ENCODE measurements at regions not wholly inside any gene's neighbourhood (a gene's known extent, or its start where the extent isn't known, plus 50 kb on each side); places are given as distances from the start of the nearest gene placed in this dataset.

GRCh38 chr17:12386225-12386624, 279.5 kb upstream of the MYOCD start:
- DNase-seq (ENCODE audit: low read depth), result peak; percentile 45
- Histone ChIP-seq H3K27me3 (replicated peaks; ENCODE audit: control insufficient read depth, insufficient read depth, low read length) (no peaks in the 10 kb centered on the region), H3K36me3 (ENCODE audit: control insufficient read depth, insufficient read depth, low read length, severe bottlenecking) (no peaks in the 10 kb centered on the region), H3K4me3 (ENCODE audit: low read length) (no peak overlapping the region), H3K4me1 (ENCODE audit: control insufficient read depth, insufficient read depth, low read length) (no peaks in the 10 kb centered on the region), H3K9me3 (ENCODE audit: control insufficient read depth, low read length) (no peaks in the 10 kb centered on the region), H3K9ac (ENCODE audit: low read length) (no peak overlapping the region)

- Histone ChIP-seq H3K4me3 (ENCODE audit: low read length) (no peak overlapping the region), H3K36me3 (ENCODE audit: control insufficient read depth, insufficient read depth, low read length, severe bottlenecking) (no peaks in the 10 kb centered on the region), H3K4me1 (ENCODE audit: control insufficient read depth, insufficient read depth, low read length) (no peaks in the 10 kb centered on the region), H3K9me3 (ENCODE audit: control insufficient read depth, low read length) (no peaks in the 10 kb centered on the region), H3K27me3 (replicated peaks; ENCODE audit: control insufficient read depth, insufficient read depth, low read length) (no peaks in the 10 kb centered on the region), H3K9ac (ENCODE audit: low read length) (no peak overlapping the region)
- DNase-seq (ENCODE audit: low read depth), result peak; percentile 72
Measured at GRCh38 chr17:12388226-12388625, 277.5 kb upstream of the MYOCD start.

- H3K36me3 ChIP-seq (ENCODE audit: control insufficient read depth, insufficient read depth, low read length, severe bottlenecking), result no peaks in the 10 kb centered on the region
- no peak for DNase-seq (ENCODE audit: low read depth)
- no peaks in the 10 kb centered on the region for H3K27me3 ChIP-seq (replicated peaks; ENCODE audit: control insufficient read depth, insufficient read depth, low read length)
- no peak overlapping the region for H3K9ac ChIP-seq (ENCODE audit: low read length)
- H3K9me3 ChIP-seq (ENCODE audit: control insufficient read depth, low read length), result no peaks in the 10 kb centered on the region
- no peaks in the 10 kb centered on the region for H3K4me1 ChIP-seq (ENCODE audit: control insufficient read depth, insufficient read depth, low read length)
- H3K4me3 ChIP-seq (ENCODE audit: low read length), result no peak overlapping the region
Measured at GRCh38 chr17:12389421-12389820, 276.3 kb upstream of the MYOCD start.

DNA sequence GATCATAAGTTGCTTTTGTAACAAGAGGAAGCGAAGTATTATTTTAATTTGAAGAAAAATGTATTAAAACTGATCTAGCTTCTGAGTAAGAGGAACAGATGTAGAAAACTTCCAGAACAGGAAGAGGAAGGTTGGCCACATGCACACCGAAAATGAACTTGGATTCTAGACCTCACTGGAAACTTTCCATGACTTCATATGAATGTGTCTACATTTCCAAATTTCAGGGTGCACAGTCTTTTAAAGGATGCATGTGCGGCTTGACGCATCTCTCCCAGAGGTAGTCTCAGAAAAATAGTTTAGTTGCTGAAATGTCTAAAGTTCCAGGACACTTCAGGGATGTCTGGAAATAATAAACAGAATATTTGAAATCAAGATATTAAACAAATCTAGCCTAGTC, 275.1 kb upstream of the MYOCD start:
- no peak overlapping the region for H3K9ac ChIP-seq (ENCODE audit: low read length)
- H3K9me3 ChIP-seq (ENCODE audit: control insufficient read depth, low read length), result no peaks in the 10 kb centered on the region
- DNase-seq (ENCODE audit: low read depth), result no peak
- no peaks in the 10 kb centered on the region for H3K27me3 ChIP-seq (replicated peaks; ENCODE audit: control insufficient read depth, insufficient read depth, low read length)
- no peaks in the 10 kb centered on the region for H3K4me1 ChIP-seq (ENCODE audit: control insufficient read depth, insufficient read depth, low read length)
- no peak overlapping the region for H3K4me3 ChIP-seq (ENCODE audit: low read length)
- no peaks in the 10 kb centered on the region for H3K36me3 ChIP-seq (ENCODE audit: control insufficient read depth, insufficient read depth, low read length, severe bottlenecking)

- Histone ChIP-seq H3K4me1 (ENCODE audit: control insufficient read depth, insufficient read depth, low read length) (no peaks in the 10 kb centered on the region), H3K27me3 (replicated peaks; ENCODE audit: control insufficient read depth, insufficient read depth, low read length) (no peaks in the 10 kb centered on the region)
Measured at GRCh38 chr17:12391468-12391867, 274.2 kb upstream of the MYOCD start.

GRCh38 chr17:12395733-12396354, 269.8 kb upstream of the MYOCD start:
- H3K9me3 ChIP-seq (ENCODE audit: control insufficient read depth, low read length), result no peaks in the 10 kb centered on the region
- no peak overlapping the region for H3K9ac ChIP-seq (ENCODE audit: low read length)
- DNase-seq (ENCODE audit: low read depth), result peak; percentile 24
- H3K36me3 ChIP-seq (ENCODE audit: control insufficient read depth, insufficient read depth, low read length, severe bottlenecking), result no peaks in the 10 kb centered on the region
- no peaks in the 10 kb centered on the region for H3K4me1 ChIP-seq (ENCODE audit: control insufficient read depth, insufficient read depth, low read length)
- H3K27me3 ChIP-seq (replicated peaks; ENCODE audit: control insufficient read depth, insufficient read depth, low read length), result no peaks in the 10 kb centered on the region
- H3K4me3 ChIP-seq (ENCODE audit: low read length), result no peak overlapping the region

More at GRCh38 chr17:12391468-12391867, 274.2 kb upstream of the MYOCD start:
- DNase-seq (ENCODE audit: low read depth), result no peak
- H3K9ac ChIP-seq (ENCODE audit: low read length), result no peak overlapping the region
- H3K4me3 ChIP-seq (ENCODE audit: low read length), result no peak overlapping the region
- no peaks in the 10 kb centered on the region for H3K36me3 ChIP-seq (ENCODE audit: control insufficient read depth, insufficient read depth, low read length, severe bottlenecking)
- no peaks in the 10 kb centered on the region for H3K9me3 ChIP-seq (ENCODE audit: control insufficient read depth, low read length)

GRCh38 chr17:12398441-12399051, 267.1 kb upstream of the MYOCD start:
- Histone ChIP-seq H3K4me3 (ENCODE audit: low read length) (no peak overlapping the region), H3K9ac (ENCODE audit: low read length) (no peak overlapping the region), H3K4me1 (ENCODE audit: control insufficient read depth, insufficient read depth, low read length) (peaks cover 8% of the 10 kb centered on the region), H3K27me3 (replicated peaks; ENCODE audit: control insufficient read depth, insufficient read depth, low read length) (no peaks in the 10 kb centered on the region), H3K36me3 (ENCODE audit: control insufficient read depth, insufficient read depth, low read length, severe bottlenecking) (no peaks in the 10 kb centered on the region), H3K9me3 (ENCODE audit: control insufficient read depth, low read length) (no peaks in the 10 kb centered on the region)
- DNase-seq (ENCODE audit: low read depth), result no peak

- Histone ChIP-seq H3K36me3 (ENCODE audit: control insufficient read depth, insufficient read depth, low read length, severe bottlenecking) (no peaks in the 10 kb centered on the region), H3K4me3 (ENCODE audit: low read length) (no peak overlapping the region), H3K9me3 (ENCODE audit: control insufficient read depth, low read length) (no peaks in the 10 kb centered on the region), H3K4me1 (ENCODE audit: control insufficient read depth, insufficient read depth, low read length) (peaks cover 26% of the 10 kb centered on the region), H3K27me3 (replicated peaks; ENCODE audit: control insufficient read depth, insufficient read depth, low read length) (no peaks in the 10 kb centered on the region), H3K9ac (ENCODE audit: low read length) (no peak overlapping the region)
- DNase-seq (ENCODE audit: low read depth), result peak; percentile 56
Measured at GRCh38 chr17:12402963-12403622, 262.6 kb upstream of the MYOCD start.

DNA sequence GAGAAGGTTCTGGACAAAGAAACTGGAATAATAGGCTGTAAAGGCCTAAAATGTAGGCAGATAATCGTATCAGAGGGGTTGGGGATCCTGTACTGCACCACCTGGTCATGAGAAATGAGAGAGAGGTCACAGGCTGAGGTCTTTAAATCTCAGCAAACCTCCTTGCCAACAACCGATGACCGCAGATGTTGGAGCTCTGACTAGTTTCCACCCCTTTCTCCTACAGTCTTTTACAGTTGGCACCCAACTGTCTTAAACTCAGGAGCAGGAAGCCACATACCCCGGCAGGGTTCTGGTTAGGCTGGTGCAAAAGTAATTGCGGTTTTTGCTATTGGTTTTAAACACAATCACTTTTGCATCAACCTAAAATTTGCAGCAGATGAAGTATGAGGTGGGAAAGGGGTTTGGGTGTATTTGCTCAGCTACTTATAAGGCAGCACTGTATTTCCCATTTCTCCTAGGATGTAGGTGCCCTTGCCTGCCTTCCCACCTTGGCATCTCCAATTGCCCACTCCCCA, 261.8 kb upstream of the MYOCD start:
- Histone ChIP-seq H3K4me1 (ENCODE audit: control insufficient read depth, insufficient read depth, low read length) (peaks cover 26% of the 10 kb centered on the region), H3K9ac (ENCODE audit: low read length) (no peak overlapping the region), H3K4me3 (ENCODE audit: low read length) (no peak overlapping the region), H3K9me3 (ENCODE audit: control insufficient read depth, low read length) (no peaks in the 10 kb centered on the region), H3K36me3 (ENCODE audit: control insufficient read depth, insufficient read depth, low read length, severe bottlenecking) (no peaks in the 10 kb centered on the region), H3K27me3 (replicated peaks; ENCODE audit: control insufficient read depth, insufficient read depth, low read length) (no peaks in the 10 kb centered on the region)
- no peak for DNase-seq (ENCODE audit: low read depth)

GRCh38 chr17:12406623-12407215, 259.0 kb upstream of the MYOCD start:
- H3K27me3 ChIP-seq (replicated peaks; ENCODE audit: control insufficient read depth, insufficient read depth, low read length), result no peaks in the 10 kb centered on the region
- H3K9me3 ChIP-seq (ENCODE audit: control insufficient read depth, low read length), result no peaks in the 10 kb centered on the region
- H3K36me3 ChIP-seq (ENCODE audit: control insufficient read depth, insufficient read depth, low read length, severe bottlenecking), result no peaks in the 10 kb centered on the region
- no peak overlapping the region for H3K4me3 ChIP-seq (ENCODE audit: low read length)
- peaks cover 26% of the 10 kb centered on the region for H3K4me1 ChIP-seq (ENCODE audit: control insufficient read depth, insufficient read depth, low read length)
- DNase-seq (ENCODE audit: low read depth), result peak; percentile 38
- peak overlapping the region; percentile 20 for H3K9ac ChIP-seq (ENCODE audit: low read length)

DNA sequence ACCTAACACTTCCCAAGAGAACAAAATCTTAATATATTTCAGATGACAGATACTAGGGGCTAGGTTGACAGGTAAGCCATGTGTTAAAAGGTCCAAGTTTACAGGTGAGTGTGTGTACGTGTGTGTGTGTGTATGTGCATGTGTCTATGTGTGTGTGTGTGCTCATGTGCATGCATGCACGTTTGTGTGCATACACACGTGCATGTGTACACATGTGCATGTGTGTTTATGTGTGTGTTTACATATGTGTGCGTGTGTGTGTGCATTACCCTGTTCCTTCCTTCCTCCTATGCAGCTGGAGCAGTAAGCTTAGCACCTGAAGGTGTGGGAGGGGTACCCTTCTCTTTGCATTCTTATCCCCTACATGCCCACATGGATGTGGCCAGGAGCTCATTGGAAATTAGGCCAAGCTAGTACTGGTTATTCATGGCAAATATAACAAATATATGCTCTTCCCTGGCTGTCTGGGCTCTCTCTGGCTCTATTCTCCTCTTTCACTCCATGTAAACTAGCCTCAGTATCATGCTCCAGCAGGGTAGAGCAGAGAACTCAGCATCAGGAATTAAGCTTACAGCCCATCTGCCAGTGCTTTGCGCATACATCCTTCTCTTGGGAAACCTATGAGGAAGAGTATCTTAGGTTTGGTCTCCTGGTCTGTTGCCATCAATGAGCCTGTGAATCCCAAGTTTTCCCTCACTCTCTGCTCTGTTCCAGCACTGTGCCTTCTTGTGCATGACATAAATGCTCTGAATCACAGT, 258.0 kb upstream of the MYOCD start:
- Histone ChIP-seq H3K27me3 (replicated peaks; ENCODE audit: control insufficient read depth, insufficient read depth, low read length) (no peaks in the 10 kb centered on the region), H3K4me1 (ENCODE audit: control insufficient read depth, insufficient read depth, low read length) (peaks cover 26% of the 10 kb centered on the region), H3K9me3 (ENCODE audit: control insufficient read depth, low read length) (no peaks in the 10 kb centered on the region), H3K36me3 (ENCODE audit: control insufficient read depth, insufficient read depth, low read length, severe bottlenecking) (no peaks in the 10 kb centered on the region), H3K4me3 (ENCODE audit: low read length) (no peak overlapping the region), H3K9ac (ENCODE audit: low read length) (no peak overlapping the region)
- DNase-seq (ENCODE audit: low read depth), result no peak

All from adipocyte (in vitro differentiated cells).